B cell (primary cell): ENCODE measurements at regions not wholly inside any gene's neighbourhood (a gene's known extent, or its start where the extent isn't known, plus 50 kb on each side); places are given as distances from the start of the nearest gene placed in this dataset. TPM values are rescaled to one million over a fixed set of nuclear protein-coding genes. Genes with fewer than 3 reads are reported as not detected.

Experiments
- ATAC-seq: fragments of 200-7000 bp; cut with Tn5 transposase; one replicate; pipeline ENCODE4 v1.10.0; 2021; ENCODE audit warnings: low read depth, mild to moderate bottlenecking, moderate number of reproducible peaks, moderate library complexity
- CTCF ChIA-PET: fragments of 350-600 bp; sonication (Branson Sonifier 250); formaldehyde crosslinking; loops from one replicate; lab custom pipeline; 2021; ENCODE audit warnings: antibody characterized with exemption, inconsistent platforms; lab: Charles Lee
- POLR2A ChIA-PET: fragments of 350-600 bp; sonication (Branson Sonifier 250); formaldehyde crosslinking; loops from one replicate; lab custom pipeline; 2021; ENCODE audit warnings: antibody characterized with exemption; lab: Charles Lee
- DNase-seq: peaks from one replicate; pipeline ENCODE4 v3.0.0; 2013
- H2AFZ ChIP-seq: 2 replicates; pipeline ENCODE4 v1.6.1; 2012; ENCODE audit warnings: mild to moderate bottlenecking, low read depth, low read length; ENCODE audit not compliant: insufficient read depth, poor library complexity, severe bottlenecking
- H3K27ac ChIP-seq, 2 donors: 1 replicate in 1 of 2; 2 replicates in 1 of 2; pipeline ENCODE4 v1.5.1; 2012 to 2013; ENCODE audit warnings: low read length in 2 of 2, mild to moderate bottlenecking in 2 of 2, moderate library complexity in 1 of 2
- H3K27me3 ChIP-seq, 4 experiments: fragments of 200-600 bp in 1 of 4; sonication (generic) in 1 of 4; replicated peaks in 1 of 4; 1 replicate in 2 of 4; 2 replicates in 2 of 4; pipeline versions ENCODE4 v1.6.1 to v1.7.0; 2013 to 2016; ENCODE audit warnings: low read length in 3 of 4, mild to moderate bottlenecking in 2 of 4, mixed read lengths in 1 of 4, moderate library complexity in 1 of 4; ENCODE audit not compliant: insufficient read depth in 4 of 4, control insufficient read depth in 3 of 4; ENCODE audit errors: control extremely low read depth in 1 of 4
- H3K36me3 ChIP-seq, 2 experiments: replicated peaks in 1 of 2; 1 replicate in 1 of 2; 2 replicates in 1 of 2; pipeline versions ENCODE4 v1.6.1 to v1.7.1; 2013; ENCODE audit warnings: low read length in 1 of 2; ENCODE audit not compliant: insufficient read depth in 2 of 2, control insufficient read depth in 1 of 2; ENCODE audit errors: control extremely low read depth in 1 of 2, extremely low read depth in 1 of 2
- H3K4me1 ChIP-seq, 2 donors: fragments of 200-600 bp in 1 of 2; sonication (generic) in 1 of 2; 1 replicate in 1 of 2; 2 replicates in 1 of 2; pipeline versions ENCODE4 v1.5.1 to v1.6.1; 2013 to 2017; ENCODE audit warnings: low read length in 2 of 2; ENCODE audit not compliant: control insufficient read depth in 2 of 2, insufficient read depth in 2 of 2
- H3K4me2 ChIP-seq: replicated peaks from 2 replicates; pipeline ENCODE3; 2012; ENCODE audit warnings: mild to moderate bottlenecking, low read depth, low read length; ENCODE audit not compliant: poor library complexity, severe bottlenecking
- H3K4me3 ChIP-seq, 5 experiments: fragments of 200-600 bp in 1 of 5; sonication (generic) in 1 of 5; 1 replicate in 3 of 5; 2 replicates in 2 of 5; pipeline versions ENCODE4 v1.5.1 to v1.7.0; 2011 to 2016; ENCODE audit warnings: low read length in 4 of 5, mild to moderate bottlenecking in 4 of 5, low read depth in 2 of 5, control low read depth in 1 of 5, moderate library complexity in 1 of 5; ENCODE audit not compliant: insufficient read depth in 1 of 5; ENCODE audit errors: control extremely low read depth in 1 of 5, extremely low read depth in 1 of 5
- H3K79me2 ChIP-seq: fragments of 200-600 bp; sonication (generic); one replicate; pipeline ENCODE4 v1.6.0; 2016; ENCODE audit warnings: low read length; ENCODE audit not compliant: control insufficient read depth, insufficient read depth
- H3K9ac ChIP-seq: fragments of 200-600 bp; sonication (generic); 2 replicates; pipeline ENCODE4 v1.6.1; 2017; ENCODE audit warnings: mild to moderate bottlenecking, low read length, moderate library complexity
- H3K9me3 ChIP-seq, 3 donors: one replicate each; pipeline versions ENCODE4 v1.6.1 to v1.7.1; 2013; ENCODE audit warnings: low read length in 2 of 3; ENCODE audit not compliant: control insufficient read depth in 2 of 3, insufficient read depth in 1 of 3; ENCODE audit errors: control extremely low read depth in 1 of 3
- H4K20me1 ChIP-seq: 2 replicates; pipeline ENCODE4 v1.6.0; 2012; ENCODE audit warnings: mild to moderate bottlenecking, low read length; ENCODE audit not compliant: insufficient read depth, control insufficient read depth, poor library complexity, severe bottlenecking
- H3K27ac Mint-ChIP-seq: one replicate; pipeline ENCODE4 v1.8.0; 2021; ENCODE audit warnings: mixed read lengths
- H3K27me3 Mint-ChIP-seq: one replicate; pipeline ENCODE4 v1.8.0; 2021; ENCODE audit warnings: mixed read lengths
- H3K4me1 Mint-ChIP-seq: one replicate; pipeline ENCODE4 v1.8.0; 2021; ENCODE audit warnings: mixed read lengths
- H3K4me3 Mint-ChIP-seq: one replicate; pipeline ENCODE4 v1.8.0; 2021; ENCODE audit warnings: mixed read lengths
- H3K9me3 Mint-ChIP-seq: one replicate; pipeline ENCODE4 v1.8.0; 2022; ENCODE audit warnings: mixed read lengths; ENCODE audit not compliant: insufficient read depth
- CTCF ChIP-seq: fragments of 200-600 bp; IDR thresholded peaks from one replicate; pipeline ENCODE4 v1.8.0; 2022; ENCODE audit warnings: antibody characterized with exemption, mild to moderate bottlenecking
- EZH2 ChIP-seq: IDR thresholded peaks from 2 replicates; pipeline ENCODE4 v1.6.1; 2012; ENCODE audit warnings: borderline replicate concordance, low read depth, mild to moderate bottlenecking, moderate library complexity, low read length; ENCODE audit not compliant: insufficient read depth, poor library complexity, severe bottlenecking
- WGBS: methylation state at CpG from one replicate; pipeline ENCODE4 v1.1.5; 2013; ENCODE audit warnings: missing lambda C conversion rate; ENCODE audit not compliant: insufficient coverage; 5-methylcytosine and 5-hydroxymethylcytosine counted together
- intact Hi-C: fragments of 100-400 bp; cut with micrococcal nuclease; formaldehyde crosslinking; loops from one replicate; pipeline ENCODE4 v1.10.0; 2022
- small RNA-seq: library from RNA; depleted of rRNA; stranded (forward); fragments of <200 nt; gene quantifications from one replicate; pipeline ENCODE3, GENCODE V24; 2012; ENCODE audit warnings: low replicate concordance, low read depth; ENCODE audit not compliant: insufficient read length

GRCh38 chr18:2486426-2486825 lies 84.9 kb downstream of the METTL4 start:
- H3K9me3 ChIP-seq: no peaks in the 10 kb centered on the region
- no peak overlapping the region for H3K4me3 Mint-ChIP-seq
- ChIA-PET POLR2A (no interaction called here), CTCF (no interaction called here)
- no peaks in the 10 kb centered on the region for H3K36me3 ChIP-seq
- H2AFZ ChIP-seq: no peak overlapping the region
- DNase-seq (no peak), ATAC-seq (no peak)
- H3K4me1 ChIP-seq: no peaks in the 10 kb centered on the region
- no peak overlapping the region for H3K27ac ChIP-seq
- no peaks in the 10 kb centered on the region for H3K4me1 Mint-ChIP-seq
- intact Hi-C loops: no loop called here
- H3K9ac ChIP-seq: no peak overlapping the region
- WGBS: 20% methylated on average over 1 of the region's 4 CpGs
- no peaks in the 10 kb centered on the region for H3K9me3 Mint-ChIP-seq
- no peak overlapping the region for H3K27ac Mint-ChIP-seq
- H3K27me3 Mint-ChIP-seq: peaks cover 45% of the 10 kb centered on the region
- no peaks in the 10 kb centered on the region for H4K20me1 ChIP-seq
- no peak overlapping the region for H3K4me2 ChIP-seq
- no peak overlapping the region for H3K4me3 ChIP-seq
- TF ChIP-seq EZH2 (no peak), CTCF (no peak)
- peaks cover 0 to 6% (median 2%) of the 10 kb centered on the region in 4 experiments for H3K27me3 ChIP-seq
- H3K79me2 ChIP-seq: no peaks in the 10 kb centered on the region

Small RNA genes in the stretch of these regions (small RNA-seq; reads per million reads assigned to genes)
- gene AP005119.1 (not detected), gene COX6CP3 (not detected), gene RN7SKP72 (not detected)
